HepG2 (cell line): ENCODE measurements at regions not wholly inside any gene's neighbourhood (a gene's known extent, or its start where the extent isn't known, plus 50 kb on each side); places are given as distances from the start of the nearest gene placed in this dataset.

Experiments used
- CREB1 ChIP-seq, 2 experiments: fragments of 450-650 bp in 1 of 2; IDR thresholded peaks; 2 replicates each; pipeline ENCODE4 v1.6.1; 2016 to 2017; ENCODE audit warnings: control low read depth in 1 of 2, mild to moderate bottlenecking in 1 of 2, missing compliant biosample characterization in 1 of 2, missing genetic modification characterization in 1 of 2
- E2F1 ChIP-seq: sonication (generic); formaldehyde crosslinking; IDR thresholded peaks from 2 replicates; pipeline ENCODE4 v1.5.0; 2020; ENCODE audit warnings: missing genetic modification reagents
- FOXP4 ChIP-seq: sonication (generic); formaldehyde crosslinking; IDR thresholded peaks from 2 replicates; pipeline ENCODE4 v1.4.0; 2020; ENCODE audit warnings: missing genetic modification reagents
- GABPA ChIP-seq, 2 experiments: IDR thresholded peaks; 2 replicates each; pipeline ENCODE4 v1.6.1; 2011 to 2016; ENCODE audit warnings: low read depth in 2 of 2, low read length in 1 of 2, missing biosample characterization in 1 of 2, missing genetic modification characterization in 1 of 2
- GABPB1 ChIP-seq: IDR thresholded peaks from 2 replicates; pipeline ENCODE4 v1.6.1; 2016; ENCODE audit warnings: mild to moderate bottlenecking, missing genetic modification reagents, moderate library complexity, missing compliant biosample characterization
- MEIS2 ChIP-seq: sonication (generic); formaldehyde crosslinking; IDR thresholded peaks from 2 replicates; pipeline ENCODE4 v1.9.0; 2021; ENCODE audit warnings: mild to moderate bottlenecking, missing genetic modification reagents
- NFRKB ChIP-seq: fragments of 450-650 bp; IDR thresholded peaks from 2 replicates; pipeline ENCODE4 v1.6.1; 2017
- TBX2 ChIP-seq: sonication (generic); formaldehyde crosslinking; IDR thresholded peaks from 2 replicates; pipeline ENCODE4 v1.5.0; 2020; ENCODE audit warnings: missing genetic modification reagents, mild to moderate bottlenecking, borderline replicate concordance
- ZBTB21 ChIP-seq: sonication (generic); formaldehyde crosslinking; IDR thresholded peaks from 2 replicates; pipeline ENCODE4 v1.4.0; 2020; ENCODE audit warnings: missing genetic modification reagents
- ZNF34 ChIP-seq: sonication (generic); formaldehyde crosslinking; IDR thresholded peaks from 2 replicates; pipeline ENCODE4 v1.4.0; 2020; ENCODE audit warnings: mild to moderate bottlenecking, missing genetic modification reagents, borderline replicate concordance
- ZNF737 ChIP-seq: sonication (generic); formaldehyde crosslinking; IDR thresholded peaks from 2 replicates; pipeline ENCODE4 v1.5.0; 2020; ENCODE audit warnings: missing genetic modification reagents, mild to moderate bottlenecking, borderline replicate concordance

- no peak for TF ChIP-seq CREB1 (IDR thresholded peaks at IDR 0.05)
- no peak for TF ChIP-seq CREB1 (CRISPR knock-in tag; IDR thresholded peaks at IDR 0.05)
- no peak for TF ChIP-seq MEIS2
- TF ChIP-seq FOXP4 (CRISPR knock-in tag) = no peak
- no peak for TF ChIP-seq ZNF34 (CRISPR knock-in tag)
- TF ChIP-seq ZBTB21 (CRISPR knock-in tag) = no peak
- no peak for TF ChIP-seq GABPB1 (CRISPR knock-in tag)
- TF ChIP-seq NFRKB = no peak
- TF ChIP-seq E2F1 (CRISPR knock-in tag) = no peak
- no peak for TF ChIP-seq ZNF737 (CRISPR knock-in tag)
- no peak for TF ChIP-seq TBX2 (CRISPR knock-in tag)
- TF ChIP-seq GABPA (IDR thresholded peaks at IDR 0.05; ENCODE audit: low read depth, low read length) = no peak
- no peak for TF ChIP-seq GABPA (CRISPR knock-in tag; IDR thresholded peaks at IDR 0.05; ENCODE audit: low read depth)
Observed at GRCh38 chr7:46963719-46964118, 618.2 kb downstream of the TNS3 start.
